Panc1 (cell line): ENCODE measurements at regions not wholly inside any gene's neighbourhood (a gene's known extent, or its start where the extent isn't known, plus 50 kb on each side); places are given as distances from the start of the nearest gene placed in this dataset.

Experiments used
- ATAC-seq: fragments of 200-7000 bp; cut with Tn5 transposase; 2 replicates; pipeline ENCODE4 v1.9.1; 2020; ENCODE audit warnings: mild to moderate bottlenecking, moderate library complexity
- BruUV-seq: library from RNA; stranded (reverse); fragments of 400-500 nt; replicated peaks from 2 replicates; lab custom pipeline; 2021; lab: Mats Ljungman, UMichigan
- CTCF ChIA-PET: fragments of 300-600 bp; sonication (Branson Sonifier 250); formaldehyde crosslinking; loops from one replicate; lab custom pipeline; 2022; ENCODE audit warnings: antibody characterized with exemption; lab: Charles Lee
- POLR2A ChIA-PET: fragments of 300-600 bp; sonication (Branson Sonifier 250); formaldehyde crosslinking; loops from one replicate; lab custom pipeline; 2022; ENCODE audit warnings: antibody characterized with exemption; lab: Charles Lee
- DNase-seq: peaks from one replicate; pipeline ENCODE4 v3.0.0-alpha.2; 2010; ENCODE audit warnings: low read depth, low spot score
- H3K27ac ChIP-seq: 2 replicates; pipeline ENCODE4 v1.5.1; 2011; ENCODE audit warnings: mild to moderate bottlenecking, low read length, inconsistent platforms
- H3K27me3 ChIP-seq: fragments of 200-500 bp; sonication (Bioruptor generic); 2 replicates; pipeline ENCODE4 v1.6.0; 2014; ENCODE audit warnings: low read length, inconsistent platforms; ENCODE audit not compliant: control insufficient read depth, insufficient read depth
- H3K36me3 ChIP-seq: fragments of 200-500 bp; sonication (Bioruptor generic); 2 replicates; pipeline ENCODE4 v1.5.1; 2014; ENCODE audit warnings: inconsistent platforms, mild to moderate bottlenecking, low read length, moderate library complexity; ENCODE audit not compliant: control insufficient read depth, insufficient read depth
- H3K4me1 ChIP-seq: 2 replicates; pipeline ENCODE4 v1.5.1; 2011; ENCODE audit warnings: inconsistent platforms, mild to moderate bottlenecking, low read length, moderate library complexity; ENCODE audit not compliant: control insufficient read depth, insufficient read depth
- H3K4me3 ChIP-seq, 2 experiments: 2 replicates each; pipeline ENCODE4 v1.5.1; 2011 to 2012; ENCODE audit warnings: low read depth in 2 of 2, low read length in 2 of 2, mild to moderate bottlenecking in 2 of 2, inconsistent platforms in 1 of 2, moderate library complexity in 1 of 2
- H3K9me3 ChIP-seq: fragments of 200-500 bp; sonication (Bioruptor generic); 2 replicates; pipeline ENCODE4 v1.5.1; 2014; ENCODE audit warnings: low read depth, mild to moderate bottlenecking, inconsistent platforms, low read length, moderate library complexity; ENCODE audit not compliant: control insufficient read depth, insufficient read depth
- POLR2AphosphoS5 ChIP-seq: IDR thresholded peaks from 2 replicates; pipeline ENCODE4 v1.6.1; 2012; ENCODE audit warnings: mild to moderate bottlenecking, low read depth, low read length, moderate library complexity
- REST ChIP-seq, 2 experiments: IDR thresholded peaks; 2 replicates each; pipeline ENCODE4 v1.6.1; 2011 to 2012; ENCODE audit warnings: low read depth in 2 of 2, control low read depth in 1 of 2, low read length in 1 of 2, mild to moderate bottlenecking in 1 of 2, moderate library complexity in 1 of 2; ENCODE audit not compliant: insufficient read depth in 1 of 2
- SIN3A ChIP-seq: IDR thresholded peaks from 2 replicates; pipeline ENCODE4 v1.6.1; 2012; ENCODE audit warnings: low read depth, mild to moderate bottlenecking, low read length, moderate library complexity, borderline replicate concordance; ENCODE audit not compliant: insufficient read depth
- TCF7L2 ChIP-seq: IDR thresholded peaks from 2 replicates; pipeline ENCODE4 v1.6.1; 2011; ENCODE audit warnings: mild to moderate bottlenecking, low read depth, low read length, inconsistent platforms
- in situ Hi-C: cut with HindIII; loops from 2 replicates; pipeline ENCODE4 v1.10.0; 2016; ENCODE audit warnings: low sequenced_read_pairs, low pct_unique_long_range_greater_than_20kb
- intact Hi-C: fragments of 100-400 bp; cut with micrococcal nuclease; formaldehyde crosslinking; loops from one replicate; pipeline ENCODE4 v1.10.0; 2022; ENCODE audit not compliant: unreplicated experiment
- TF ChIP-seq, protein P1 (sequence below): fragments of 450-650 bp; IDR thresholded peaks from 2 replicates; pipeline ENCODE4 v1.5.1; 2017; ENCODE audit warnings: mild to moderate bottlenecking

DNA sequence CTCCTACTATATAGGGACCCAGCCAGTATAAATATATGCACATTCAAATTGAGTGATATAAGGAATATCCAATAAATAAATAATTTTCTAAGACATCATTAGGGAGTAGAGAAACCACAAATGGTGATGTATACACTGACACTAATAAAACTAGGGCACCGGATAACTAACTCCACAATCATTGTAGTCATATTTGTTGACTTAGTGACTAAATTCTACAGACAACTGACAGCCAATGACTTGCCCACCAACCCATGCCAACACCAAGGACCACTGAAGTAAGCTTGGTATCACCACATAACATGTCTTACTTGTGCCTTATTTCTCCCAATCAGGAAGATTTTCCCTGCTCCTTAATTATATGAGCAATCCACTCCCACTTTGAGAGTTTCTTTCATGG lies 139.6 kb upstream of the TRPC6 start:
- H3K4me3 ChIP-seq: no peak overlapping the region
- TF ChIP-seq POLR2AphosphoS5: no peak
- TF ChIP-seq REST (IDR thresholded peaks at IDR 0.05; ENCODE audit: insufficient read depth in 1 of 2, low read depth in 2 of 2, low read length in 1 of 2): no peak
- TF ChIP-seq SIN3A: no peak
- ChIA-PET POLR2A (no interaction called here), CTCF (no interaction called here)
- in situ Hi-C loops (no loop called here), intact Hi-C loops (no loop called here)
- no peak overlapping the region for H3K27ac ChIP-seq
- no peaks in the 10 kb centered on the region; the same call in 1 of the 2 replicates for H3K27me3 ChIP-seq
- no peaks in the 10 kb centered on the region for H3K9me3 ChIP-seq
- no peak for ATAC-seq
- DNase-seq: no peak
- no peaks in the 10 kb centered on the region for H3K36me3 ChIP-seq
- H3K4me1 ChIP-seq: no peaks in the 10 kb centered on the region
- BruUV-seq: no TSS peak

GRCh38 chr11:101721270-101721669 lies 137.5 kb upstream of the TRPC6 start:
- no peaks in the 10 kb centered on the region; the same call in 1 of the 2 replicates for H3K27me3 ChIP-seq
- no peaks in the 10 kb centered on the region for H3K36me3 ChIP-seq
- TF ChIP-seq SIN3A (no peak), TCF7L2 (no peak), REST (IDR thresholded peaks at IDR 0.05; ENCODE audit: insufficient read depth in 1 of 2, low read depth in 2 of 2, low read length in 1 of 2) (no peak), POLR2AphosphoS5 (no peak)
- TF ChIP-seq, protein P1, sequence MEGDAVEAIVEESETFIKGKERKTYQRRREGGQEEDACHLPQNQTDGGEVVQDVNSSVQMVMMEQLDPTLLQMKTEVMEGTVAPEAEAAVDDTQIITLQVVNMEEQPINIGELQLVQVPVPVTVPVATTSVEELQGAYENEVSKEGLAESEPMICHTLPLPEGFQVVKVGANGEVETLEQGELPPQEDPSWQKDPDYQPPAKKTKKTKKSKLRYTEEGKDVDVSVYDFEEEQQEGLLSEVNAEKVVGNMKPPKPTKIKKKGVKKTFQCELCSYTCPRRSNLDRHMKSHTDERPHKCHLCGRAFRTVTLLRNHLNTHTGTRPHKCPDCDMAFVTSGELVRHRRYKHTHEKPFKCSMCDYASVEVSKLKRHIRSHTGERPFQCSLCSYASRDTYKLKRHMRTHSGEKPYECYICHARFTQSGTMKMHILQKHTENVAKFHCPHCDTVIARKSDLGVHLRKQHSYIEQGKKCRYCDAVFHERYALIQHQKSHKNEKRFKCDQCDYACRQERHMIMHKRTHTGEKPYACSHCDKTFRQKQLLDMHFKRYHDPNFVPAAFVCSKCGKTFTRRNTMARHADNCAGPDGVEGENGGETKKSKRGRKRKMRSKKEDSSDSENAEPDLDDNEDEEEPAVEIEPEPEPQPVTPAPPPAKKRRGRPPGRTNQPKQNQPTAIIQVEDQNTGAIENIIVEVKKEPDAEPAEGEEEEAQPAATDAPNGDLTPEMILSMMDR: no peak
- ChIA-PET POLR2A (no interaction called here), CTCF (no interaction called here)
- H3K4me1 ChIP-seq: no peaks in the 10 kb centered on the region
- H3K27ac ChIP-seq: no peak overlapping the region
- ATAC-seq (no peak), DNase-seq (no peak)
- in situ Hi-C loops: no loop called here
- intact Hi-C loops: no loop called here
- no TSS peak for BruUV-seq
- H3K9me3 ChIP-seq: no peaks in the 10 kb centered on the region
- no peak overlapping the region for H3K4me3 ChIP-seq
